Activated naive CD8-positive, alpha-beta T cell treated with anti-CD3 and anti-CD28 coated beads for 36 hours (primary cell): ENCODE measurements at regions not wholly inside any gene's neighbourhood (a gene's known extent, or its start where the extent isn't known, plus 50 kb on each side); places are given as distances from the start of the nearest gene placed in this dataset.

Experiments used
- DNase-seq: peaks from one replicate; pipeline ENCODE4 v3.0.0; 2021
- H3K27ac Mint-ChIP-seq: one replicate; pipeline ENCODE4 v1.8.0; 2022; ENCODE audit warnings: mild to moderate bottlenecking, moderate library complexity, mixed read lengths
- H3K27me3 Mint-ChIP-seq: one replicate; pipeline ENCODE4 v1.8.0; 2022; ENCODE audit warnings: mild to moderate bottlenecking, mixed read lengths
- H3K36me3 Mint-ChIP-seq: one replicate; pipeline ENCODE4 v1.8.0; 2021; ENCODE audit warnings: mild to moderate bottlenecking, mixed read lengths
- H3K4me1 Mint-ChIP-seq: one replicate; pipeline ENCODE4 v1.8.0; 2021; ENCODE audit warnings: mixed read lengths
- H3K4me3 Mint-ChIP-seq: one replicate; pipeline ENCODE4 v1.8.0; 2022; ENCODE audit warnings: mild to moderate bottlenecking, moderate library complexity, mixed read lengths
- H3K9me3 Mint-ChIP-seq: one replicate; pipeline ENCODE4 v1.8.0; 2022; ENCODE audit warnings: mixed read lengths

DNA sequence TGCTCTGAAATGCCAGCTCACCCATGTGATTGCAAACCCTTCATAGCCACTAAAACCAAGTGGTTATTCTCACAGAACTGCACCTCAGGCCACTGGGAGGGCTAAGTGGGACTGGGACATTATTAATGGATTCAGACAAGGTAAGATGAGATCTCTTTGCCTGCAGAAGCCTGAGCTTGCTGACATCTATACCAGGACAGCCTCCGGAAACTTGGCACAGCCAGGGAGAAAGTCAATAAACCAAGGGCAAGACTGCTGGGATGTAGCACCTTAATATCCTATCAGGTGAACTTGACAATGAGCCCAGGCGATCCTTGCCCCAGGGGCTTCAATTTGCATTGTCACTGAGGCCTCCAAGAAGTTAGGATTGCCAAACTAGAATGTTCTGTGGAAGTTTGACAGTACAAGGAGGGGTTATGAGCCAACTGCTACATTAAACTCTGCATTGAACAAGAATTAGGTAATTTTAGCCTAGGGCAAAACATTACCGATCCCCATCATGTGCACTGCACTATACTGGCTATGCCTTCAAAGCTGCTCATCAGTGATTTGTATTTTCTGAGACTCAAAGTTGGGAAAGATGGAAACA is 60.1 kb upstream of the RALGAPA2 start:
- H3K36me3 Mint-ChIP-seq, result no peaks in the 10 kb centered on the region
- no peak for DNase-seq
- H3K27me3 Mint-ChIP-seq, result peaks cover 7% of the 10 kb centered on the region
- H3K27ac Mint-ChIP-seq, result no peak overlapping the region
- H3K4me1 Mint-ChIP-seq, result peaks cover 4% of the 10 kb centered on the region
- no peaks in the 10 kb centered on the region for H3K9me3 Mint-ChIP-seq
- no peak overlapping the region for H3K4me3 Mint-ChIP-seq

GRCh38 chr20:20768202-20768815 is 55.9 kb upstream of the RALGAPA2 start:
- no peaks in the 10 kb centered on the region for H3K9me3 Mint-ChIP-seq
- no peak for DNase-seq
- H3K27me3 Mint-ChIP-seq, result peaks cover 7% of the 10 kb centered on the region
- H3K36me3 Mint-ChIP-seq, result no peaks in the 10 kb centered on the region
- H3K27ac Mint-ChIP-seq, result no peak overlapping the region
- H3K4me3 Mint-ChIP-seq, result no peak overlapping the region
- peaks cover 4% of the 10 kb centered on the region for H3K4me1 Mint-ChIP-seq

DNA sequence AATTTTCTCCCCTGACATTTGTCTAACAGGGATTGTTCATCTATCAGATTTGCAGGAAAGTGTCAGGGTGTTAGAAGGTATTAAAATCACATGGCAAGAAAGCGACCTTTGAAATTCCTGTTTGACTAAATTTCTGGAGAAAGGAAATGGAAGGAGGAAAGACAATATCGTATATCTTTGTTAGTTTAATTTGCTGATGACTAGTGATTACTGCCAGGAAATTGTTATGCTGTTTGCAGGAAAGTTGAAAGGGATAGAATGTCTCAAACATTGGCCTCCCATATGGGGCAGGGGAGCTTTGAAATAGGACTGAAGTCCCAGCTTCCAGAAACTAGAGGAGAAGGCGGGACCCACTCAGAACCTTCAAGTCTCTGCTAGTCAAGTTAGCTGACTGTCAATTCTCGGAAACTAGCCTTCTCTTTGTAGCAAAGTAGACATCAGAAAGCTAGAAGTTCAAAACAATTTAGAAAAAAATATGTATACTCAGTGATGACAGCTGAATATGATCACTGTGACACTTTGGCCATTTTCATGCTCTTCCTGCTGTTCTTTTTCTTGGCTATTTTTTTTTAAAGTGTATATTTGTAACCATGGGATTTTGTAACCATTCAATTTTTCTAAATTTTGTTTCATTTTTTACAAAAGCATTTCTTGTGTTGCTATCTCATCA is 53.4 kb upstream of the RALGAPA2 start:
- Mint-ChIP-seq H3K36me3 (no peaks in the 10 kb centered on the region), H3K4me1 (peaks cover 4% of the 10 kb centered on the region), H3K4me3 (no peak overlapping the region), H3K9me3 (no peaks in the 10 kb centered on the region), H3K27me3 (peaks cover 11% of the 10 kb centered on the region), H3K27ac (no peak overlapping the region)
- DNase-seq, result no peak

DNA sequence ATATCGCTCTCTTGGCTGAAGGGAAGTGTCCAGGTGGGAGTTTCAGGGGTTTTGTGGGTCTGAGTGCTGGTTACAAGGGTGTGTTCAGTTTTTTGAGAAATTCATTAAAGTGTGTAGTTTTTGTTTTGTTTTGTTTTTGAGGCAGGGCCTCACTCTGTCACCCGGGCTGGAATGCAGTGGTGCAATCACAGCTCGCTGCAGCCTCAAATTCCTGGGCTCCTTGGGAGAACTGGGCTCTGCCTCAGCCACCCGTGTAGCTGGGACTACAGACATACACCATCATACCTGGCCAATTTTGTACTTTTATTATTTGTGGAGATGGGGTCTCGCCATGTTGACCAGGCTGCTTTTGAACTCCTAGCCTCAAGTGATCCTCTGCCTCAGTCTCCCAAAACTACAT is 51.2 kb upstream of the RALGAPA2 start:
- Mint-ChIP-seq H3K4me3 (no peak overlapping the region), H3K4me1 (no peaks in the 10 kb centered on the region), H3K27me3 (peaks cover 11% of the 10 kb centered on the region), H3K36me3 (no peaks in the 10 kb centered on the region), H3K27ac (no peak overlapping the region), H3K9me3 (no peaks in the 10 kb centered on the region)
- DNase-seq, result no peak
